Heart left ventricle (tissue), 13 donors: ENCODE measurements at regions not wholly inside any gene's neighbourhood (a gene's known extent, or its start where the extent isn't known, plus 50 kb on each side); places are given as distances from the start of the nearest gene placed in this dataset.
"Not testable (repeated sequence)": the region's sequence is repeated elsewhere in the genome, so short reads cannot be mapped to it uniquely, and the experiment has no call there.

Experiments used
- CTCF ChIP-seq, 12 donors: fragments of 200-600 bp; sonication (generic) in 4 of 12; IDR thresholded peaks; one replicate each; pipeline versions ENCODE4 v1.5.0 to v1.8.0; 2018 to 2022; ENCODE audit warnings: antibody characterized with exemption in 12 of 12, mild to moderate bottlenecking in 5 of 12
- POLR2A ChIP-seq, 2 donors: fragments of 450-650 bp; IDR thresholded peaks; one replicate each; pipeline ENCODE4 v1.6.1; 2017; ENCODE audit warnings: antibody characterized with exemption in 2 of 2, mild to moderate bottlenecking in 2 of 2, moderate library complexity in 2 of 2
- donor health status: ischemic (EF 13 %, LVEDD 7.1; RV severe dilation, severe dysfunction).
- donor health status: DM: no; HTN: yes; CAD: no.
- donor health status: DM: no; HTN: no; CAD: no.
- donor health status: ischemic (EF 25% LVEDD 6.9; RV normal size, moderate dysfunction).
- donor health status: ischemic (EF 25% LVEDD 5.7; RV mildly dilated, moderate dysfunction).
- donor health status: ischemic (EF 35%, LVEDD 5.7; RV mildly dilated, moderate dysfunction).
- donor health status: nonischemic (EF 11% LVEDD 7.7; RV severe dilation, severe dysfunction).
- donor health status: DM: yes; HTN: yes; CAD: no.
- donor health status: PGD.
- donor health status: ischemic (EF 29% LVEDD 5.4; RV normal size, mild dysfunction).
- donor health status: nonischemic (EF 23%, LVEDD 6.1; RV moderate dilation, normal function).

DNA sequence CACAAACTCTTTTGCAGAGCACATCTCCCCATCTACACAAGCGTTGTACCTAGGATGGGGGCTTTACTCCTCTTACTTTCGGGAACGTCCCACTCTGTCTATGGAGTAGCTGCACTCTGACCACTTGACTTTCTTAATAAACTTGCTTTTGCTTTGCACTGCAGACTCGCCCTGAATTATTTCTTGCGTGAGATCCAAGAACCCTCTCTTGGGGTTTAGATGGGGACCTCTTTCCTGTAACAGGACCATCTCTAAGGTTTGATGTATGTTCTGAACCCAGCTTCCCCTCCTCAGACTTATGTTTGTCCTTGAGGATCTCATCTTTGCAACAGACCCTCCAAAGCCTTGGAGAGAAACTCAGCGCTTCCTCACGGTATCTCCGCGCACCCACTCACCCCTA, 59.3 kb upstream of the MSMB start:
- TF ChIP-seq CTCF, POLR2A (IDR thresholded peaks at IDR 0.05): not testable (repeated sequence)
